Keratinocyte (primary cell): ENCODE measurements at regions not wholly inside any gene's neighbourhood (a gene's known extent, or its start where the extent isn't known, plus 50 kb on each side); places are given as distances from the start of the nearest gene placed in this dataset.

Experiments used
- DNase-seq: peaks from one replicate; pipeline ENCODE4 v3.0.0-alpha.2; 2011; ENCODE audit warnings: low read depth, missing footprints, low spot score
- FAIRE-seq: peaks from 2 replicates; lab custom pipeline; 2011; peaks lifted over from hg19 to GRCh38; lab: Jason Lieb, UNC
- H2AFZ ChIP-seq: 2 replicates; pipeline ENCODE4 v1.6.0; 2012; ENCODE audit warnings: low read length, control low read depth, inconsistent platforms; ENCODE audit not compliant: control insufficient read depth
- H3K27ac ChIP-seq: 2 replicates; pipeline ENCODE4 v1.5.1; 2011; ENCODE audit warnings: low read length; ENCODE audit not compliant: control insufficient read depth, insufficient read depth
- H3K27me3 ChIP-seq: 3 replicates; pipeline ENCODE4 v1.6.0; 2011; ENCODE audit warnings: low read length; ENCODE audit not compliant: control insufficient read depth, insufficient read depth; ENCODE audit errors: extremely low read depth
- H3K36me3 ChIP-seq, 2 experiments: 2 replicates in 1 of 2; 3 replicates in 1 of 2; pipeline ENCODE4 v1.5.1; 2011; ENCODE audit warnings: low read length in 2 of 2, mild to moderate bottlenecking in 1 of 2; ENCODE audit not compliant: control insufficient read depth in 2 of 2, insufficient read depth in 2 of 2; ENCODE audit errors: extremely low read depth in 1 of 2
- H3K4me1 ChIP-seq: 3 replicates; pipeline ENCODE4 v1.5.1; 2011; ENCODE audit warnings: low read length; ENCODE audit not compliant: control insufficient read depth, insufficient read depth; ENCODE audit errors: extremely low read depth
- H3K4me2 ChIP-seq: 3 replicates; pipeline ENCODE4 v1.6.0; 2011; ENCODE audit warnings: low read depth, low read length; ENCODE audit not compliant: control insufficient read depth, insufficient read depth; ENCODE audit errors: extremely low read depth
- H3K4me3 ChIP-seq, 3 experiments: fragments of 200-600 bp in 1 of 3; sonication (generic) in 1 of 3; 2 replicates in 2 of 3; 3 replicates in 1 of 3; pipeline ENCODE4 v1.5.1; 2011 to 2016; ENCODE audit warnings: low read length in 3 of 3, mild to moderate bottlenecking in 3 of 3, control low read depth in 2 of 3, inconsistent platforms in 1 of 3, low read depth in 1 of 3, mixed read lengths in 1 of 3, mixed run types in 1 of 3, moderate library complexity in 1 of 3; ENCODE audit not compliant: control insufficient read depth in 2 of 3, insufficient read depth in 2 of 3; ENCODE audit errors: extremely low read depth in 1 of 3
- H3K79me2 ChIP-seq: 2 replicates; pipeline ENCODE4 v1.6.0; 2012; ENCODE audit warnings: low read length; ENCODE audit not compliant: control insufficient read depth, insufficient read depth
- H3K9ac ChIP-seq: 3 replicates; pipeline ENCODE4 v1.6.0; 2011; ENCODE audit warnings: low read length; ENCODE audit not compliant: control insufficient read depth, insufficient read depth; ENCODE audit errors: extremely low read depth
- H3K9me1 ChIP-seq: 3 replicates; pipeline ENCODE4 v1.6.0; 2011; ENCODE audit warnings: low read length; ENCODE audit not compliant: control insufficient read depth, insufficient read depth; ENCODE audit errors: extremely low read depth
- H3K9me3 ChIP-seq: 2 replicates; pipeline ENCODE4 v1.5.1; 2012; ENCODE audit warnings: low read depth, low read length; ENCODE audit not compliant: control insufficient read depth
- H4K20me1 ChIP-seq: 3 replicates; pipeline ENCODE4 v1.6.0; 2011; ENCODE audit warnings: low read length; ENCODE audit not compliant: control insufficient read depth, insufficient read depth; ENCODE audit errors: extremely low read depth
- CTCF ChIP-seq, 3 experiments: IDR thresholded peaks in 1 of 3; conservative IDR thresholded peaks in 1 of 3; optimal IDR thresholded peaks in 1 of 3; 2 replicates in 2 of 3; 3 replicates in 1 of 3; pipeline versions ENCODE3 to v1.5.1; 2011; ENCODE audit warnings: low read length in 3 of 3, mild to moderate bottlenecking in 3 of 3, moderate library complexity in 2 of 3, control low read depth in 1 of 3, inconsistent platforms in 1 of 3; ENCODE audit not compliant: insufficient read depth in 2 of 3; ENCODE audit errors: extremely low read depth in 1 of 3
- EZH2 ChIP-seq: IDR thresholded peaks from one replicate; pipeline ENCODE4 v1.6.1; 2012; ENCODE audit warnings: inconsistent platforms, mild to moderate bottlenecking, low read length, moderate library complexity
- dilution Hi-C: fragments of 300-500 bp; cut with MboI; formaldehyde crosslinking; loops from one replicate; pipeline ENCODE4 v1.7.0; 2020; ENCODE audit warnings: low sequenced_read_pairs; ENCODE audit not compliant: extremely low pct_ligation_motif_present

DNA sequence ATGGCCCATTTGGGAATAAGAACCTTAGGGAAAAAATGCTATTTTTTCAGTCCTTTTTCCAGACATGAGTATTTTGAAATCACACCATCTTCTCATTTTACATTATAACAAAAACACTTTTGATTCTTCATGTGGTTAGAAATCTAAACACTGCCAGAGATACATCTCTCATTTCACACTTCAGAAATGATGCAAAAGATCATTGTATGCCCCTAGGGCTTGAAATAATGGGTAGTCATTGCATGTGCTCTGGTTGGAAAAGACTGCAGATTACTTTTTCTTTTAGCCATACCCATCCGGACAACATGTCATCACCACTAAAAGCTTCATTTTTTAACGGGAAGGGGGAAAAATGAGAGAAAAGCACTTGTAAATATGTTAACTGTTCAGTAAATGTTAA lies 1152.2 kb upstream of the ADGRL4 start:
- dilution Hi-C loops, result no loop called here
- Histone ChIP-seq H3K9ac (no peak overlapping the region), H3K9me1 (no peaks in the 10 kb centered on the region), H3K9me3 (no peaks in the 10 kb centered on the region), H4K20me1 (no peaks in the 10 kb centered on the region), H3K36me3 (no peaks in the 10 kb centered on the region), H3K4me2 (no peak overlapping the region), H2AFZ (no peak overlapping the region), H3K27ac (no peak overlapping the region), H3K4me1 (no peaks in the 10 kb centered on the region), H3K4me3 (no peak overlapping the region), H3K27me3 (no peaks in the 10 kb centered on the region), H3K79me2 (no peaks in the 10 kb centered on the region)
- no peak for FAIRE-seq
- TF ChIP-seq CTCF (optimal IDR thresholded peaks at IDR 0.05 in 1 of 3, IDR thresholded peaks at IDR 0.05 in 1 of 3, conservative IDR thresholded peaks at IDR 0.05 in 1 of 3; ENCODE audit: extremely low read depth in 1 of 3, insufficient read depth in 2 of 3, low read length in 3 of 3) (no peak), EZH2 (no peak)
- no peak for DNase-seq

GRCh38 chr1:80158266-80158665 lies 1151.7 kb upstream of the ADGRL4 start:
- Histone ChIP-seq H3K9me1 (no peaks in the 10 kb centered on the region), H4K20me1 (no peaks in the 10 kb centered on the region), H3K9ac (no peak overlapping the region), H3K4me2 (no peak overlapping the region), H3K9me3 (no peaks in the 10 kb centered on the region), H2AFZ (no peak overlapping the region), H3K27ac (no peak overlapping the region), H3K27me3 (no peaks in the 10 kb centered on the region), H3K4me1 (no peaks in the 10 kb centered on the region), H3K36me3 (no peaks in the 10 kb centered on the region), H3K79me2 (no peaks in the 10 kb centered on the region), H3K4me3 (no peak overlapping the region)
- FAIRE-seq (no peak), DNase-seq (no peak)
- dilution Hi-C loops, result no loop called here
- TF ChIP-seq EZH2, result no peak
- no peak for TF ChIP-seq CTCF (optimal IDR thresholded peaks at IDR 0.05 in 1 of 3, IDR thresholded peaks at IDR 0.05 in 1 of 3, conservative IDR thresholded peaks at IDR 0.05 in 1 of 3; ENCODE audit: extremely low read depth in 1 of 3, insufficient read depth in 2 of 3, low read length in 3 of 3)
